PC-9 (cell line): ENCODE measurements at regions not wholly inside any gene's neighbourhood (a gene's known extent, or its start where the extent isn't known, plus 50 kb on each side); places are given as distances from the start of the nearest gene placed in this dataset.

Source experiments
- EZH2 ChIP-seq: fragments of 200-600 bp; sonication (generic); IDR thresholded peaks from 2 replicates; pipeline ENCODE4 v1.8.0; 2017; ENCODE audit warnings: antibody characterized with exemption, low read depth
- TF ChIP-seq, protein P1 (sequence below): fragments of 200-600 bp; sonication (generic); conservative IDR thresholded peaks from 2 replicates; pipeline ENCODE4 v1.6.1; 2017; ENCODE audit warnings: mixed run types, antibody characterized with exemption, mild to moderate bottlenecking, moderate library complexity

DNA sequence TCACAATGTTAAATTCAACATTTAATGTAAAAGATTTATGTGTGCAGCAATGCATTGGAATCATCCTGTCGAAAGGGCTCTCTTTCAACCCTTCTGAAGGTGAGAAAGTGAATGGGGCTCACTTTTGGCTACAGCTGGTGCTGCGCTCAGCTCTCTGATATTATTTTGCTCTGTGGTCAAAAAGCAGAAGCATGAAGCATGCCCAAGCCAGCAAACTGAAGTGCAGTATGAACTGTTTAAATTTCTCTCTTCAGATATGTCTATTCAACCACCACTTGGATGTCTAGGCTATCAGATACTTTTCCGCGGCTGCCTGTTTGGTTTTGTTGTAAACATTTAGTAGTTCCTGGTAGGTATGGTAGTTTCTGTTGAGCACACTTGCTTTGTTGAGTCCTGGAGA is 216.9 kb upstream of the TMPRSS15 start:
- TF ChIP-seq, protein P1, sequence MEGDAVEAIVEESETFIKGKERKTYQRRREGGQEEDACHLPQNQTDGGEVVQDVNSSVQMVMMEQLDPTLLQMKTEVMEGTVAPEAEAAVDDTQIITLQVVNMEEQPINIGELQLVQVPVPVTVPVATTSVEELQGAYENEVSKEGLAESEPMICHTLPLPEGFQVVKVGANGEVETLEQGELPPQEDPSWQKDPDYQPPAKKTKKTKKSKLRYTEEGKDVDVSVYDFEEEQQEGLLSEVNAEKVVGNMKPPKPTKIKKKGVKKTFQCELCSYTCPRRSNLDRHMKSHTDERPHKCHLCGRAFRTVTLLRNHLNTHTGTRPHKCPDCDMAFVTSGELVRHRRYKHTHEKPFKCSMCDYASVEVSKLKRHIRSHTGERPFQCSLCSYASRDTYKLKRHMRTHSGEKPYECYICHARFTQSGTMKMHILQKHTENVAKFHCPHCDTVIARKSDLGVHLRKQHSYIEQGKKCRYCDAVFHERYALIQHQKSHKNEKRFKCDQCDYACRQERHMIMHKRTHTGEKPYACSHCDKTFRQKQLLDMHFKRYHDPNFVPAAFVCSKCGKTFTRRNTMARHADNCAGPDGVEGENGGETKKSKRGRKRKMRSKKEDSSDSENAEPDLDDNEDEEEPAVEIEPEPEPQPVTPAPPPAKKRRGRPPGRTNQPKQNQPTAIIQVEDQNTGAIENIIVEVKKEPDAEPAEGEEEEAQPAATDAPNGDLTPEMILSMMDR, result no peak
- no peak for TF ChIP-seq EZH2
